Activated CD8-positive, alpha-beta memory T cell treated with anti-CD3 and anti-CD28 coated beads for 36 hours (primary cell): ENCODE measurements at regions not wholly inside any gene's neighbourhood (a gene's known extent, or its start where the extent isn't known, plus 50 kb on each side); places are given as distances from the start of the nearest gene placed in this dataset.
"Not testable (repeated sequence)": the region's sequence is repeated elsewhere in the genome, so short reads cannot be mapped to it uniquely, and the experiment has no call there.

ENCODE experiments used
- CTCF ChIA-PET: fragments of 350-600 bp; sonication (Branson Sonifier 250); formaldehyde crosslinking; loops from one replicate; lab custom pipeline; 2021; ENCODE audit warnings: antibody characterized with exemption; lab: Charles Lee
- POLR2A ChIA-PET: fragments of 350-600 bp; sonication (Branson Sonifier 250); formaldehyde crosslinking; loops from one replicate; lab custom pipeline; 2021; ENCODE audit warnings: antibody characterized with exemption; lab: Charles Lee

DNA sequence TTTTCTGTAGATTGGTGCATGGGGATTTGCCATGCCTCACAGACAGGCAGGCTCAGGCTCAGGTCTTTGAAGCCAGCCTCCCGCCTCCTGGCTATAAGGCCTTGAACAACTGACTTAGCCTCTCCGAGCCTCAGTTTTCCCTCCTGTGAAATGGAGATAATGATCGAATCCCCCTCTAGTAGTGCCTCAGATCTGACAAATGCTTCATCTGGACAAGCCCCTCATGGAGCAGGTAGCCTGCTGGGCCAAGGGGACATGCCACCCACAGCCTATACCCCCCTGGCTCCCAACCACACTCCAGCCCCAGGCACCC, 68.1 kb upstream of the LCTL start:
- CTCF ChIA-PET = no interaction called here
- POLR2A ChIA-PET = no interaction called here

- ChIA-PET CTCF (no interaction called here), POLR2A (no interaction called here)
Observed at GRCh38 chr15:66634540-66634939, 67.5 kb upstream of the SMAD6 start.

DNA sequence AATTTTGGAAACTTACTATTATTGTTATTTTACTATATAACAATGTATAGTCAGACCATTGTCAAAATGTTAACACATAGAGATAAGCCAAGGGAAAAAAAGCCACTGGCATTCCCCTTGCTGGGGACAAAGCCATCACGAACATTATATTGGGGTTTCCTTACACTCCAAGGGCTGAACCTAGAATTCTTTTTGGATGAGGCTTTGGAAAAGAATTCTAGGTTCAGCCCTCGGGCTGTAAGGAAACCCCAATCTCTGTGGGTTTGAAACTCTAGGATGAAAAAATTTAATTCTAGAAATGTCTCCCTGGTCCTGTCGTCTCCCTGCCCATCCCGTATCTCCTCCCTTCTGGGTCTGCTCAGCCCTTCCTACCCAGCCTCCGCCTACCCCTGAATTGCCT, 67.0 kb upstream of the SMAD6 start:
- CTCF ChIA-PET = no interaction called here
- POLR2A ChIA-PET = no interaction called here

GRCh38 chr15:66635817-66636216, 66.2 kb upstream of the SMAD6 start:
- ChIA-PET CTCF (no interaction called here), POLR2A (no interaction called here)

- POLR2A ChIA-PET = not testable (repeated sequence)
- CTCF ChIA-PET = interaction anchor here (0.6 kb wide), 1 partner anchor 12 kb away, joined by 3 read pairs; no protein-coding TSS in a partner anchor
Observed at GRCh38 chr15:66637044-66637443, 65.0 kb upstream of the SMAD6 start.

DNA sequence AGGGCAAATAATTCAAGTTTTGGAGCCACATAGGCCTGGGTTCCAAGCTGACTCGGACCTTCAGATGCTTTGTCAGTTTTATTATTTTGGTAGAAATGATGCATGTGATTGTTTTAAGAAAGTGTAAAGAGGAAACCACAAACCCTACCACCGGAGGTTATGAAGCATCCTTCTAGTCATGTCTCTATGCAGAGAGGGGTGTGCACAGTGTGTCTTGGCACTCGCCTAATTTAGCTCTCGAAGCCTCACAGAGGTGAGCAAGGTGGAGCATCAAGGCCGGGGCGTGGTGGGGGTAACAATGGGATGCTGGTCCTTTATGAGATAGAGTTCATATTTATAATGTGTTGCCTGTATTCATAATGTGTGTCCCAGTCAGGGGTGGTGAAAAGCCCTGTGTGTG, 63.7 kb upstream of the SMAD6 start:
- CTCF ChIA-PET = interaction anchor here (2.0 kb wide), 1 partner anchor 20 kb away, joined by 4 read pairs; no protein-coding TSS in a partner anchor
- POLR2A ChIA-PET = no interaction called here

GRCh38 chr15:66641485-66642315, 60.3 kb upstream of the SMAD6 start:
- POLR2A ChIA-PET = no interaction called here
- CTCF ChIA-PET = no interaction called here

DNA sequence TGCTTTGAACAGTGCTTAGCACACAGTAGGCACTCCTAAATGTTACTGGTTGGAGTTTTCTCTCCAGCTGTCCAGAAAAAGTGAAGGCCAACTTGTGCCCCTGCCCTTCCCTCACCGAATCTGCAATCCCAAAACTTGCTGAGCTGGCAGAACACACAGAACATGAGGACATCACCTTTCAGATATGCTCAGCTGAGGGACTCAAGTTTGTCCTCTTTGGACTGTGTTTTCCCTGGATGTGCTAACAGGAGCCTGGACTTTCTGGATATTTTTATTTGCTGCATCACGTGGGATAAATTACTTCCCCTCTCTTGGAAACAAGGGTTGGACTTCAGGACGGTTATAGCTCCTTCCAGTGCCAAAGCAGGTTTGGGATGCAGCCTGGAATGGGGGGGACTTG, 59.5 kb upstream of the SMAD6 start:
- ChIA-PET CTCF (no interaction called here), POLR2A (no interaction called here)

- POLR2A ChIA-PET = no interaction called here
Observed at GRCh38 chr15:66643033-66643432, 59.0 kb upstream of the SMAD6 start.

GRCh38 chr15:66644000-66644787, 57.8 kb upstream of the SMAD6 start:
- CTCF ChIA-PET = no interaction called here

More at GRCh38 chr15:66643033-66643432, 59.0 kb upstream of the SMAD6 start:
- CTCF ChIA-PET = no interaction called here

DNA sequence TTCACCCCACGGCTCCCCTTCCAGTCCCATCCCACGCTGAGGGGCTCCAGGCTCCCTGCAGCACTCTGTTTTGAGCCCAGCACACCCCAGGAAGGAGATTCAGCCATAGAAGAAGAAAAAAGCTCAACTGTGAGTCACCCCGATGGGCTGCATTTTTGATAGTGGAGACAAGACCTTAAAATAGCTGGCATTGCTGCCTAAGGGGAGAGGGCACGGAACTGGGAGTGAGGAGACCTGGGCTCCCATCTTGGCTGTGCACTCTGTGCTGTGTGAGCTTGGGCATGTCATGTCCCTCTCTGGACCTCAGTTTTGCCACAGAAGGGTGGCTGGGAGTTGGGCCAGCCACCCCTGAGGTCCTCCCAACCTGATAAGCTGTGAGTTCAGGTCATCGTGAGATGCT, 57.2 kb upstream of the SMAD6 start:
- ChIA-PET POLR2A (no interaction called here), CTCF (no interaction called here)

More at GRCh38 chr15:66644000-66644787, 57.8 kb upstream of the SMAD6 start:
- POLR2A ChIA-PET = no interaction called here

DNA sequence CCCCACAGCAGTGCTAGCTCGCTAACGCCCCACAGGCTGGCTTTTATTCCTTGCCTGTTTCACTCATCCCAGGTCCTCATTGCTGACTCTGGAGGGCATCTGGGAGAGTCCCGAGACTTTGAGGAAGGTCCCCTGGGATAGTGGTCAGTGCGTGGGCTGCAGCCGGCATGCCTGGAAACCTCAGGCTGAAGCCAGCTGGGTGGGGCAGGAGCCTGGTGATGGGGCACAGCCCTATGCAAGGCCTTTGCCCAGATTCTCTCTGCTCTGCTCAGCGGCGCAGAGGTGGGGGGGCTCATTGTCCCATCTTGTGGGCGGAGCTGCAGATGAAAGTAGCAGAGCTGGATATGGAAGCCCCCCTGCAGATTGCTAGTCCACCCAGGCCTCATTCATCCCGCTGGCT, 55.7 kb upstream of the SMAD6 start:
- ChIA-PET CTCF (no interaction called here), POLR2A (no interaction called here)

- ChIA-PET POLR2A (no interaction called here), CTCF (no interaction called here)
Observed at GRCh38 chr15:66646799-66647198, 55.2 kb upstream of the SMAD6 start.

- CTCF ChIA-PET = no interaction called here
- POLR2A ChIA-PET = no interaction called here
Observed at GRCh38 chr15:66647358-66647757, 54.7 kb upstream of the SMAD6 start.

- CTCF ChIA-PET = interaction anchor here (0.7 kb wide), 1 partner anchor 12 kb away, joined by 3 read pairs; no protein-coding TSS in a partner anchor
- POLR2A ChIA-PET = no interaction called here
Observed at GRCh38 chr15:66648588-66648987, 53.4 kb upstream of the SMAD6 start.

GRCh38 chr15:66649235-66649984, 52.6 kb upstream of the SMAD6 start:
- ChIA-PET POLR2A (no interaction called here), CTCF (no interaction called here)

DNA sequence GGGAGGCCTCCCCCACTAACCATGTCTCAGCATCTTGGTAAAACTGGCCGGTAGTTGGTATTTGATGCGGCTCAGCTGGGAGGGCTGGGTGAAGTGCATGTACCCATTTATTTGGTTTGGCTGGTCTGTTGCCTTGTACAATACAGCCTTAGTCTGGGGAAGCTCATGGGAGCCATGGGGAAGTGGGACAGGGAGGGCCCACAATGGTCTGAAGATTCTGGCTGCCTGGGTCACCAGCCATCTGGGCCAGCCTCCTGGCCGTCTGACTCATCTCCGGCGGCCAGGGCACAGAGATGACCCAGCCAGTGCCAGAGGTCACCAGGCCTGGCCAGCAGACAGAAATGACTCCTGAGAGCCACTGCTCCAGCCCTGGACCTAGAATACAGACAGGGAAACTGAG, 51.6 kb upstream of the SMAD6 start:
- CTCF ChIA-PET = no interaction called here
- POLR2A ChIA-PET = no interaction called here

- ChIA-PET CTCF (no interaction called here), POLR2A (no interaction called here)
Observed at GRCh38 chr15:66651198-66651597, 50.8 kb upstream of the SMAD6 start.

DNA sequence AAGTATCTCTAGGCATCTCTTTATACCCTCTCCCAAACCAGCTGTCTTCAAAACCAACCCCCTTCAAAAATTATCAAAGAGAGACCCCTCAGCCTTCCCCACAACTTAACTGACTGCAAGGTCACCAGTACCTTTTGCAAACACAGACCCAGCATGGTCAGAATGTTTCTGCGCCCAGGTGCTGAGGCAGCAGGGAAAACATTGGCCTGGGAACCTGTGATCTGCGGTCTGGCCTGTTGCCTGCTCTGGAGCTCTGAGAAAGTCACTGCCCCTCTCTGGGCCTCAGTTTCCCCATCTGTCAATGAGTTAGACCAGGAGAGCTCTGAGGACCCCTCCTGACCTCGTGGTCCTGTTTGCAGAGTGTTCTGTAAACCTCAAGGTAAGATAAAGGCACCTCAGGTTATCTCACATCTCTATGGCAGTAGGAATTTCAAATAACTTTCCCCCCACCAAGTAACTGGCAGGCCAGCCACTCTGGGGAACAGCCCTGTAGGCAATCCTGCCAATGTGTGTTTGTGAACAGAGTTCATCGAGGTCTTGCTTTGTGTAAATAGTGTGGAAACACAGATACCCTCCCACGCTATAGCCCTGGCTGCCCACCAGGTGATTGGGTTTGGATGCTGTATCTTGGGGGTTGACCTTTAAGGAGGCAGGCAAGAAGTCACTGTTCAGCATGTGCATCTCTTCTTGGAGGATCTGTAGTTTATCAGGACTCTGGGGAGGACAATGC, 50.0 kb upstream of the SMAD6 start:
- CTCF ChIA-PET = no interaction called here
- POLR2A ChIA-PET = no interaction called here
